K562 (cell line): ENCODE measurements at regions not wholly inside any gene's neighbourhood (a gene's known extent, or its start where the extent isn't known, plus 50 kb on each side); places are given as distances from the start of the nearest gene placed in this dataset.

ENCODE experiments used
- HMGN3 ChIP-seq: IDR thresholded peaks from 2 replicates; pipeline ENCODE4 v1.6.1; 2011; ENCODE audit warnings: borderline replicate concordance, low read depth, mild to moderate bottlenecking, mixed read lengths, low read length; ENCODE audit not compliant: insufficient read length; ENCODE audit errors: extremely low read depth
- KAT7 ChIP-seq: sonication (generic); formaldehyde crosslinking; IDR thresholded peaks from 2 replicates; pipeline ENCODE4 v1.8.0; 2022; ENCODE audit warnings: missing genetic modification reagents, mild to moderate bottlenecking, borderline replicate concordance
- NUFIP1 ChIP-seq: fragments of 450-650 bp; IDR thresholded peaks from 2 replicates; pipeline ENCODE4 v1.6.1; 2018; ENCODE audit not compliant: partially characterized antibody
- PTRF ChIP-seq: fragments of 450-650 bp; IDR thresholded peaks from 2 replicates; pipeline ENCODE4 v1.6.1; 2016; ENCODE audit warnings: mild to moderate bottlenecking, missing genetic modification characterization, missing compliant biosample characterization
- TF ChIP-seq, protein P1 (sequence below): fragments of 450-650 bp; IDR thresholded peaks from 2 replicates; pipeline ENCODE4 v1.6.1; 2016; ENCODE audit warnings: mild to moderate bottlenecking, moderate library complexity

DNA sequence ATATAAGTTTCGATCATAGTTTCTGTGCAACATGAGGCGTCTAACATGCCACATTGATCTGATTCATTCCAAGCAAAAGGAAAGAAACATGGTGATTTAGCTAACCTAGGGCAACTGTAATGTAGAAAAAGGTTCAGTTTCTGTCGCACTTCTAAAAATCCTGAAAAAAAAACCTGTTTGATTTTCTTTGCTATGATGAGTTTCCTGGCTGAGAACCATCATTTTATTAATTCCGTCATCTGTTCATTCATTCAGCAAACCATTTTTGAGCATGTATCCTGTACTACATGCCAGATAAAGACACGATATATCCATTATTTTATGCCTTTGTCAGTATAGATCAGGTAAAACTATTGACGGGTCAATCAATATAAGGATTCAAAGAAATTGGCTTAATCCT, 932.6 kb downstream of the GALC start (continued):
- TF ChIP-seq, protein P1, sequence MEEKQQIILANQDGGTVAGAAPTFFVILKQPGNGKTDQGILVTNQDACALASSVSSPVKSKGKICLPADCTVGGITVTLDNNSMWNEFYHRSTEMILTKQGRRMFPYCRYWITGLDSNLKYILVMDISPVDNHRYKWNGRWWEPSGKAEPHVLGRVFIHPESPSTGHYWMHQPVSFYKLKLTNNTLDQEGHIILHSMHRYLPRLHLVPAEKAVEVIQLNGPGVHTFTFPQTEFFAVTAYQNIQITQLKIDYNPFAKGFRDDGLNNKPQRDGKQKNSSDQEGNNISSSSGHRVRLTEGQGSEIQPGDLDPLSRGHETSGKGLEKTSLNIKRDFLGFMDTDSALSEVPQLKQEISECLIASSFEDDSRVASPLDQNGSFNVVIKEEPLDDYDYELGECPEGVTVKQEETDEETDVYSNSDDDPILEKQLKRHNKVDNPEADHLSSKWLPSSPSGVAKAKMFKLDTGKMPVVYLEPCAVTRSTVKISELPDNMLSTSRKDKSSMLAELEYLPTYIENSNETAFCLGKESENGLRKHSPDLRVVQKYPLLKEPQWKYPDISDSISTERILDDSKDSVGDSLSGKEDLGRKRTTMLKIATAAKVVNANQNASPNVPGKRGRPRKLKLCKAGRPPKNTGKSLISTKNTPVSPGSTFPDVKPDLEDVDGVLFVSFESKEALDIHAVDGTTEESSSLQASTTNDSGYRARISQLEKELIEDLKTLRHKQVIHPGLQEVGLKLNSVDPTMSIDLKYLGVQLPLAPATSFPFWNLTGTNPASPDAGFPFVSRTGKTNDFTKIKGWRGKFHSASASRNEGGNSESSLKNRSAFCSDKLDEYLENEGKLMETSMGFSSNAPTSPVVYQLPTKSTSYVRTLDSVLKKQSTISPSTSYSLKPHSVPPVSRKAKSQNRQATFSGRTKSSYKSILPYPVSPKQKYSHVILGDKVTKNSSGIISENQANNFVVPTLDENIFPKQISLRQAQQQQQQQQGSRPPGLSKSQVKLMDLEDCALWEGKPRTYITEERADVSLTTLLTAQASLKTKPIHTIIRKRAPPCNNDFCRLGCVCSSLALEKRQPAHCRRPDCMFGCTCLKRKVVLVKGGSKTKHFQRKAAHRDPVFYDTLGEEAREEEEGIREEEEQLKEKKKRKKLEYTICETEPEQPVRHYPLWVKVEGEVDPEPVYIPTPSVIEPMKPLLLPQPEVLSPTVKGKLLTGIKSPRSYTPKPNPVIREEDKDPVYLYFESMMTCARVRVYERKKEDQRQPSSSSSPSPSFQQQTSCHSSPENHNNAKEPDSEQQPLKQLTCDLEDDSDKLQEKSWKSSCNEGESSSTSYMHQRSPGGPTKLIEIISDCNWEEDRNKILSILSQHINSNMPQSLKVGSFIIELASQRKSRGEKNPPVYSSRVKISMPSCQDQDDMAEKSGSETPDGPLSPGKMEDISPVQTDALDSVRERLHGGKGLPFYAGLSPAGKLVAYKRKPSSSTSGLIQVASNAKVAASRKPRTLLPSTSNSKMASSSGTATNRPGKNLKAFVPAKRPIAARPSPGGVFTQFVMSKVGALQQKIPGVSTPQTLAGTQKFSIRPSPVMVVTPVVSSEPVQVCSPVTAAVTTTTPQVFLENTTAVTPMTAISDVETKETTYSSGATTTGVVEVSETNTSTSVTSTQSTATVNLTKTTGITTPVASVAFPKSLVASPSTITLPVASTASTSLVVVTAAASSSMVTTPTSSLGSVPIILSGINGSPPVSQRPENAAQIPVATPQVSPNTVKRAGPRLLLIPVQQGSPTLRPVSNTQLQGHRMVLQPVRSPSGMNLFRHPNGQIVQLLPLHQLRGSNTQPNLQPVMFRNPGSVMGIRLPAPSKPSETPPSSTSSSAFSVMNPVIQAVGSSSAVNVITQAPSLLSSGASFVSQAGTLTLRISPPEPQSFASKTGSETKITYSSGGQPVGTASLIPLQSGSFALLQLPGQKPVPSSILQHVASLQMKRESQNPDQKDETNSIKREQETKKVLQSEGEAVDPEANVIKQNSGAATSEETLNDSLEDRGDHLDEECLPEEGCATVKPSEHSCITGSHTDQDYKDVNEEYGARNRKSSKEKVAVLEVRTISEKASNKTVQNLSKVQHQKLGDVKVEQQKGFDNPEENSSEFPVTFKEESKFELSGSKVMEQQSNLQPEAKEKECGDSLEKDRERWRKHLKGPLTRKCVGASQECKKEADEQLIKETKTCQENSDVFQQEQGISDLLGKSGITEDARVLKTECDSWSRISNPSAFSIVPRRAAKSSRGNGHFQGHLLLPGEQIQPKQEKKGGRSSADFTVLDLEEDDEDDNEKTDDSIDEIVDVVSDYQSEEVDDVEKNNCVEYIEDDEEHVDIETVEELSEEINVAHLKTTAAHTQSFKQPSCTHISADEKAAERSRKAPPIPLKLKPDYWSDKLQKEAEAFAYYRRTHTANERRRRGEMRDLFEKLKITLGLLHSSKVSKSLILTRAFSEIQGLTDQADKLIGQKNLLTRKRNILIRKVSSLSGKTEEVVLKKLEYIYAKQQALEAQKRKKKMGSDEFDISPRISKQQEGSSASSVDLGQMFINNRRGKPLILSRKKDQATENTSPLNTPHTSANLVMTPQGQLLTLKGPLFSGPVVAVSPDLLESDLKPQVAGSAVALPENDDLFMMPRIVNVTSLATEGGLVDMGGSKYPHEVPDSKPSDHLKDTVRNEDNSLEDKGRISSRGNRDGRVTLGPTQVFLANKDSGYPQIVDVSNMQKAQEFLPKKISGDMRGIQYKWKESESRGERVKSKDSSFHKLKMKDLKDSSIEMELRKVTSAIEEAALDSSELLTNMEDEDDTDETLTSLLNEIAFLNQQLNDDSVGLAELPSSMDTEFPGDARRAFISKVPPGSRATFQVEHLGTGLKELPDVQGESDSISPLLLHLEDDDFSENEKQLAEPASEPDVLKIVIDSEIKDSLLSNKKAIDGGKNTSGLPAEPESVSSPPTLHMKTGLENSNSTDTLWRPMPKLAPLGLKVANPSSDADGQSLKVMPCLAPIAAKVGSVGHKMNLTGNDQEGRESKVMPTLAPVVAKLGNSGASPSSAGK: no peak
- TF ChIP-seq HMGN3 (no peak), KAT7 (CRISPR knock-in tag) (no peak), PTRF (tag) (no peak), NUFIP1 (no peak)
